ENCODE measurements at regions not wholly inside any gene's neighbourhood (a gene's known extent, or its start where the extent isn't known, plus 50 kb on each side); places are given as distances from the start of the nearest gene placed in this dataset.
A peak's percentile ranks its signal among the peaks of the same experiment; 100 is the strongest.

- H3K27ac ChIP-seq = no peak overlapping the region
- intact Hi-C loops (cut with DNase I) = no loop called here
- WGBS, 2 donors = 76 to 82% methylated on average over 2 of the region's 2 CpGs
- no peaks in the 10 kb centered on the region for H3K36me3 ChIP-seq
- no peak overlapping the region for H3K4me3 ChIP-seq (replicated peaks in 1 of 3)
- no peak for DNase-seq
- no peak for TF ChIP-seq POLR2A (IDR thresholded peaks at IDR 0.05)
- TF ChIP-seq CTCF (IDR thresholded peaks at IDR 0.05) = no peak
- H3K9me3 ChIP-seq = no peaks in the 10 kb centered on the region
- no peaks in the 10 kb centered on the region for H3K4me1 ChIP-seq
- H3K27me3 ChIP-seq = no peaks in the 10 kb centered on the region
These were observed 70.0 kb upstream of the NFIA start for GRCh38 chr1:61012341-61012761.

- intact Hi-C loops (cut with DNase I) = no loop called here
- TF ChIP-seq CTCF (IDR thresholded peaks at IDR 0.05) = no peak
- no peak for TF ChIP-seq POLR2A (IDR thresholded peaks at IDR 0.05)
- Histone ChIP-seq H3K27me3 (no peaks in the 10 kb centered on the region), H3K9me3 (no peaks in the 10 kb centered on the region), H3K4me3 (replicated peaks in 1 of 3) (no peak overlapping the region), H3K27ac (no peak overlapping the region), H3K36me3 (no peaks in the 10 kb centered on the region), H3K4me1 (no peaks in the 10 kb centered on the region)
- DNase-seq = peak in 1 of 2 donors; percentile 3
- WGBS, 2 donors = 76 to 85% methylated on average over 11 of the region's 11 CpGs
These were observed 70.6 kb upstream of the NFIA start for GRCh38 chr1:61011561-61012263.

- intact Hi-C loops (cut with DNase I) = no loop called here
- TF ChIP-seq CTCF (IDR thresholded peaks at IDR 0.05) = no peak
- no peak for TF ChIP-seq POLR2A (IDR thresholded peaks at IDR 0.05)
- 78 to 79% methylated on average over 5 of the region's 5 CpGs for WGBS, 2 donors
- no peaks in the 10 kb centered on the region for H3K36me3 ChIP-seq
- H3K4me1 ChIP-seq = no peaks in the 10 kb centered on the region
- no peak overlapping the region for H3K4me3 ChIP-seq (replicated peaks in 1 of 3)
- H3K9me3 ChIP-seq = no peaks in the 10 kb centered on the region
- DNase-seq = no peak
- H3K27me3 ChIP-seq = no peaks in the 10 kb centered on the region
- H3K27ac ChIP-seq = no peak overlapping the region
These were observed 74.6 kb upstream of the NFIA start for GRCh38 chr1:61007534-61008364.

- peak in 1 of 2 donors; percentile 9 for DNase-seq
- Histone ChIP-seq H3K9me3 (no peaks in the 10 kb centered on the region), H3K36me3 (no peaks in the 10 kb centered on the region), H3K4me3 (replicated peaks in 1 of 3) (no peak overlapping the region), H3K27me3 (no peaks in the 10 kb centered on the region), H3K4me1 (no peaks in the 10 kb centered on the region), H3K27ac (no peak overlapping the region)
- WGBS, 2 donors = 61 to 65% methylated on average over 9 of the region's 9 CpGs
- TF ChIP-seq POLR2A (IDR thresholded peaks at IDR 0.05) (no peak), CTCF (IDR thresholded peaks at IDR 0.05) (no peak)
- intact Hi-C loops (cut with DNase I) = no loop called here
These were observed 76.5 kb upstream of the NFIA start for GRCh38 chr1:61005614-61006580.

Data from thyroid gland (tissue), 4 donors.